H1 (cell line): ENCODE measurements at regions not wholly inside any gene's neighbourhood (a gene's known extent, or its start where the extent isn't known, plus 50 kb on each side); places are given as distances from the start of the nearest gene placed in this dataset.

Source experiments
- CTCF ChIA-PET: fragments of 300-600 bp; sonication (Branson Sonifier 250); formaldehyde crosslinking; loops from one replicate; lab custom pipeline; 2021; ENCODE audit not compliant: partially characterized antibody; lab: Charles Lee
- POLR2A ChIA-PET: fragments of 300-600 bp; sonication (Branson Sonifier 250); formaldehyde crosslinking; loops from one replicate; lab custom pipeline; 2021; ENCODE audit warnings: inconsistent platforms; ENCODE audit not compliant: partially characterized antibody; lab: Charles Lee
- DNase-seq, 2 experiments: peaks; one replicate each; pipeline versions ENCODE4 v3.0.0 to v3.0.0-alpha.2; 2010 to 2022; ENCODE audit warnings: low spot score in 2 of 2, low read depth in 1 of 2, mixed read lengths in 1 of 2
- FAIRE-seq: peaks from 2 replicates; lab custom pipeline; 2011; peaks lifted over from hg19 to GRCh38; lab: Jason Lieb, UNC
- H2AFZ ChIP-seq: 2 replicates; pipeline ENCODE4 v1.8.1; 2012; ENCODE audit warnings: low read length, inconsistent platforms
- H2AK5ac ChIP-seq: 2 replicates; pipeline ENCODE4 v1.6.1; 2013; ENCODE audit warnings: low read depth, low read length
- H2BK120ac ChIP-seq: replicated peaks from 2 replicates; pipeline ENCODE3; 2013; ENCODE audit warnings: low read depth, low read length, inconsistent platforms
- H2BK12ac ChIP-seq: 2 replicates; pipeline ENCODE4 v1.6.1; 2013; ENCODE audit warnings: low read depth, low read length
- H2BK15ac ChIP-seq: 2 replicates; pipeline ENCODE4 v1.6.1; 2013; ENCODE audit warnings: low read length
- H2BK20ac ChIP-seq: 2 replicates; pipeline ENCODE4 v1.6.1; 2013; ENCODE audit warnings: low read length
- H2BK5ac ChIP-seq: 2 replicates; pipeline ENCODE4 v1.6.1; 2013; ENCODE audit warnings: low read depth, low read length
- H3K14ac ChIP-seq: 2 replicates; pipeline ENCODE4 v1.6.1; 2013; ENCODE audit warnings: inconsistent platforms; ENCODE audit not compliant: insufficient read length
- H3K18ac ChIP-seq: 2 replicates; pipeline ENCODE4 v1.6.1; 2013; ENCODE audit warnings: low read length; ENCODE audit errors: extremely low read depth
- H3K23ac ChIP-seq: 2 replicates; pipeline ENCODE4 v1.6.1; 2013; ENCODE audit warnings: inconsistent platforms; ENCODE audit not compliant: insufficient read length
- H3K23me2 ChIP-seq: 2 replicates; pipeline ENCODE4 v1.6.1; 2013; ENCODE audit warnings: low read depth, low read length
- H3K27ac ChIP-seq: 2 replicates; pipeline ENCODE4 v1.6.1; 2011; ENCODE audit warnings: low read depth, low read length, inconsistent platforms
- H3K27me3 ChIP-seq, 4 experiments: replicated peaks in 1 of 4; 1 replicate in 1 of 4; 2 replicates in 3 of 4; pipeline versions ENCODE4 v1.6.1 to v1.8.1; 2011 to 2013; ENCODE audit warnings: low read length in 3 of 4, mild to moderate bottlenecking in 3 of 4, inconsistent platforms in 2 of 4, mixed read lengths in 2 of 4, moderate library complexity in 1 of 4; ENCODE audit not compliant: control insufficient read depth in 3 of 4, insufficient read depth in 3 of 4; ENCODE audit errors: extremely low read depth in 1 of 4
- H3K36me3 ChIP-seq, 4 experiments: 2 replicates each; pipeline versions ENCODE4 v1.6.1 to v1.8.1; 2011 to 2013; ENCODE audit warnings: mild to moderate bottlenecking in 4 of 4, low read length in 3 of 4, moderate library complexity in 2 of 4, control low read depth in 1 of 4, inconsistent platforms in 1 of 4; ENCODE audit not compliant: insufficient read depth in 4 of 4, control insufficient read depth in 2 of 4
- H3K4ac ChIP-seq: replicated peaks from 2 replicates; pipeline ENCODE3; 2013; ENCODE audit warnings: low read length, low read depth, mixed read lengths, inconsistent platforms; ENCODE audit not compliant: insufficient read length
- H3K4me1 ChIP-seq, 4 experiments: replicated peaks in 1 of 4; 1 replicate in 1 of 4; 2 replicates in 3 of 4; pipeline versions ENCODE4 v1.6.1 to v1.8.1; 2011 to 2013; ENCODE audit warnings: low read length in 3 of 4, inconsistent platforms in 2 of 4, mixed read lengths in 1 of 4; ENCODE audit not compliant: insufficient read depth in 4 of 4, control insufficient read depth in 3 of 4
- H3K4me2 ChIP-seq, 2 experiments: 2 replicates each; pipeline versions ENCODE4 v1.6.1 to v1.8.1; 2011 to 2013; ENCODE audit warnings: low read depth in 2 of 2, low read length in 2 of 2, control low read depth in 1 of 2, inconsistent platforms in 1 of 2, mild to moderate bottlenecking in 1 of 2; ENCODE audit not compliant: insufficient read depth in 1 of 2
- H3K4me3 ChIP-seq, 4 experiments: fragments of 200-600, 300-600 bp in 1 of 4; sonication (generic), shearing (Covaris generic), sonication (Bioruptor Twin) in 1 of 4; 2 replicates each; pipeline versions ENCODE4 v1.5.1 to v1.8.1; 2011 to 2016; ENCODE audit warnings: low read length in 4 of 4, low read depth in 3 of 4, control low read depth in 2 of 4, inconsistent platforms in 2 of 4, mild to moderate bottlenecking in 2 of 4, mixed read lengths in 1 of 4, moderate library complexity in 1 of 4; ENCODE audit not compliant: insufficient read depth in 2 of 4; ENCODE audit errors: extremely low read depth in 1 of 4
- H3K56ac ChIP-seq: replicated peaks from 2 replicates; pipeline ENCODE3; 2013; ENCODE audit warnings: low read depth, mild to moderate bottlenecking, mixed read lengths, low read length, inconsistent platforms; ENCODE audit not compliant: insufficient read length
- H3K79me1 ChIP-seq: 2 replicates; pipeline ENCODE4 v1.6.1; 2013; ENCODE audit warnings: low read depth, low read length, control low read depth
- H3K79me2 ChIP-seq, 2 experiments: 2 replicates each; pipeline versions ENCODE4 v1.6.1 to v1.8.1; 2012 to 2013; ENCODE audit warnings: low read length in 2 of 2, mild to moderate bottlenecking in 2 of 2, inconsistent platforms in 1 of 2; ENCODE audit not compliant: insufficient read depth in 2 of 2, control insufficient read depth in 1 of 2
- H3K9ac ChIP-seq, 4 experiments: replicated peaks in 1 of 4; 1 replicate in 1 of 4; 2 replicates in 3 of 4; pipeline versions ENCODE4 v1.6.1 to v1.8.1; 2011 to 2013; ENCODE audit warnings: low read depth in 3 of 4, low read length in 3 of 4, control low read depth in 2 of 4, mild to moderate bottlenecking in 2 of 4, moderate library complexity in 2 of 4, inconsistent platforms in 1 of 4; ENCODE audit errors: extremely low read depth in 1 of 4
- H3K9me3 ChIP-seq, 2 experiments: 2 replicates each; pipeline versions ENCODE4 v1.6.1 to v1.8.1; 2012 to 2013; ENCODE audit warnings: mild to moderate bottlenecking in 2 of 2, moderate library complexity in 2 of 2, control low read depth in 1 of 2, inconsistent platforms in 1 of 2, low read depth in 1 of 2, low read length in 1 of 2, mixed read lengths in 1 of 2; ENCODE audit not compliant: insufficient read depth in 2 of 2
- H4K20me1 ChIP-seq, 2 experiments: replicated peaks in 1 of 2; 2 replicates each; pipeline versions ENCODE3 to v1.8.1; 2011 to 2013; ENCODE audit warnings: inconsistent platforms in 2 of 2, low read length in 2 of 2, mild to moderate bottlenecking in 1 of 2; ENCODE audit not compliant: insufficient read depth in 2 of 2, control insufficient read depth in 1 of 2
- H4K5ac ChIP-seq: 2 replicates; pipeline ENCODE4 v1.6.1; 2013; ENCODE audit warnings: low read length, low read depth, mixed read lengths, inconsistent platforms; ENCODE audit not compliant: insufficient read length
- H4K8ac ChIP-seq: 2 replicates; pipeline ENCODE4 v1.8.0; 2013; ENCODE audit warnings: mild to moderate bottlenecking, moderate library complexity, low read length, inconsistent platforms; ENCODE audit not compliant: insufficient read depth; ENCODE audit errors: extremely low read depth
- H4K91ac ChIP-seq: replicated peaks from 2 replicates; pipeline ENCODE3; 2013; ENCODE audit warnings: low read length, mixed read lengths, inconsistent platforms; ENCODE audit not compliant: insufficient read length
- BRCA1 ChIP-seq: IDR thresholded peaks from 2 replicates; pipeline ENCODE4 v1.6.1; 2012; ENCODE audit warnings: low read depth, low read length, improper control_type of control experiment
- WGBS, 2 experiments: shearing (Covaris generic) in 1 of 2; methylation state at CpG; one replicate each; pipeline versions ENCODE4 v1.1.6 to v1.1.7; 2013 to 2015; ENCODE audit warnings: low lambda C conversion rate in 2 of 2, mixed read lengths in 2 of 2, inconsistent platforms in 1 of 2, low coverage in 1 of 2, missing lambda C conversion rate in 1 of 2; ENCODE audit not compliant: insufficient replicate concordance in 2 of 2, insufficient coverage in 1 of 2, insufficient read length in 1 of 2; ENCODE audit errors: extremely low coverage in 1 of 2, missing lambda C conversion rate in 1 of 2; 5-methylcytosine and 5-hydroxymethylcytosine counted together

GRCh38 chr11:116452461-116452860 lies 320.3 kb downstream of the BUD13 start:
- peak overlapping the region; percentile 11 for H2BK120ac ChIP-seq
- no peak overlapping the region for H3K27ac ChIP-seq
- FAIRE-seq (no peak), DNase-seq (no peak)
- no peak overlapping the region for H3K4ac ChIP-seq
- peaks cover 0 to 13% of the 10 kb centered on the region in 2 experiments; a peak in 2 of 4 replicates for H3K9me3 ChIP-seq
- H3K4me3 ChIP-seq, result no peak overlapping the region
- peak overlapping the region; percentile 27; the same call in 1 of the 2 replicates for H2BK5ac ChIP-seq
- H4K8ac ChIP-seq, result no peak overlapping the region
- CTCF ChIA-PET, result interaction anchor here (0.8 to 4.7 kb wide), 10 partner anchors 15 to 156 kb away, joined by 3 to 58 read pairs (median 4); no protein-coding TSS in a partner anchor
- H4K20me1 ChIP-seq, result no peaks in the 10 kb centered on the region
- H4K91ac ChIP-seq, result peak overlapping the region; percentile 2
- H3K79me1 ChIP-seq, result no peaks in the 10 kb centered on the region
- H2BK20ac ChIP-seq, result no peak overlapping the region
- H3K9ac ChIP-seq, result no peak overlapping the region
- no peak overlapping the region for H3K14ac ChIP-seq
- H3K18ac ChIP-seq, result no peak overlapping the region
- H3K4me1 ChIP-seq, result peaks cover 0 to 6% (median 2%) of the 10 kb centered on the region in 4 experiments; a peak in 3 of 7 replicates
- POLR2A ChIA-PET, result no interaction called here
- H3K23ac ChIP-seq, result no peak overlapping the region
- H3K4me2 ChIP-seq, result no peak overlapping the region
- no peaks in the 10 kb centered on the region for H3K27me3 ChIP-seq
- no peak overlapping the region for H3K56ac ChIP-seq
- no peaks in the 10 kb centered on the region for H3K23me2 ChIP-seq
- 93% methylated on average over 3 of the region's 3 CpGs; no CpG with 5 or more reads in 1 of the 2 experiments for WGBS, 2 experiments
- peak overlapping the region; percentile 90; the same call in 1 of the 2 replicates for H2BK12ac ChIP-seq
- H2AFZ ChIP-seq, result no peak overlapping the region
- no peak overlapping the region for H2BK15ac ChIP-seq
- no peaks in the 10 kb centered on the region for H3K36me3 ChIP-seq
- H4K5ac ChIP-seq, result no peak overlapping the region
- no peak for TF ChIP-seq BRCA1
- H2AK5ac ChIP-seq, result 0 out of 2 replicates have a peak overlapping the region, but pooled peaks have one; percentile 71
- H3K79me2 ChIP-seq, result no peaks in the 10 kb centered on the region
